Large intestine (tissue), 3 donors: ENCODE measurements at regions not wholly inside any gene's neighbourhood (a gene's known extent, or its start where the extent isn't known, plus 50 kb on each side); places are given as distances from the start of the nearest gene placed in this dataset.
"Not testable (repeated sequence)": the region's sequence is repeated elsewhere in the genome, so short reads cannot be mapped to it uniquely, and the experiment has no call there.

Experiments
- DNase-seq, 2 donors: peaks; one replicate each; pipeline versions ENCODE4 v3.0.0 to v3.0.0-alpha.2; 2013
- H3K27ac ChIP-seq: one replicate; pipeline ENCODE4 v1.5.1; 2013; ENCODE audit warnings: low read length
- H3K27me3 ChIP-seq: 2 replicates; pipeline ENCODE4 v1.6.1; 2013; ENCODE audit warnings: low read length; ENCODE audit not compliant: control insufficient read depth, insufficient read depth
- H3K36me3 ChIP-seq: 2 replicates; pipeline ENCODE4 v1.6.1; 2013; ENCODE audit warnings: low read length; ENCODE audit not compliant: control insufficient read depth, insufficient read depth
- H3K4me1 ChIP-seq: one replicate; pipeline ENCODE4 v1.6.1; 2013; ENCODE audit warnings: low read length; ENCODE audit not compliant: control insufficient read depth, insufficient read depth
- H3K4me3 ChIP-seq: one replicate; pipeline ENCODE4 v1.5.1; 2013; ENCODE audit warnings: low read length
- H3K9me3 ChIP-seq: one replicate; pipeline ENCODE4 v1.6.1; 2013; ENCODE audit warnings: mild to moderate bottlenecking, low read depth, low read length, moderate library complexity; ENCODE audit not compliant: control insufficient read depth
- WGBS: methylation state at CpG from one replicate; pipeline ENCODE4 v1.1.5; 2013; ENCODE audit warnings: low lambda C conversion rate; ENCODE audit not compliant: insufficient coverage; 5-methylcytosine and 5-hydroxymethylcytosine counted together

DNA sequence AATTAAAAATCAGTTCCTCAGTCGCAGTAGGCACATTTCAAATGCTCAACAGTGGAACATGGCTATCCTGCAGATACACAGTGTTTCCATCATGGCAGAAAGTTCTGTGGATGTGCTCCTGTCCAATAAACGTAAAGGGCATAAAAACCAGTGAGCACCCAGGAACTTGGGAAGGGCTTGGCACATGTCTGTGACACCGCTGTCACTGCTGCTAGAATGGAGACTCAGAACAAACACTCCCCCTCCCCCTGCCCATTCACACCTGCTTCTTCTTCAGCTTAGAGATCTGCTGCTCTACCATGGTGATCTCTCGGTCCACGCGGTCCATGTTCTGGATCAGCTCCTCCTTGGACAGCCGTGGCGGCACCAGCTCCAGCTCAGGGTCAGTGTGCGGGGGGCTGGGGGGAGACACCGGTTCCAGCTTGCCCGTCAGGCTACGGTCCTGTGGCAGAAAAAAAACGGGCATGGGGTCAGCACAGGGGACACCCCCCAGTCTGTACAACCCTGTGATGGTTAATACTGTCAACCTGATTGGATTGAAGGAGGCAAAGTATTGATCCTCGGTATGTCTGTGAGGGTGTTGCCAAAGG is 94.6 kb downstream of the NCOR2 start:
- H3K27ac ChIP-seq = no peak overlapping the region
- no CpG with 5 or more reads among the region's 14 CpGs for WGBS
- H3K9me3 ChIP-seq = peaks cover 35% of the 10 kb centered on the region
- H3K27me3 ChIP-seq = no peaks in the 10 kb centered on the region
- no peak for DNase-seq
- H3K36me3 ChIP-seq = peaks cover 86% of the 10 kb centered on the region
- H3K4me1 ChIP-seq = no peaks in the 10 kb centered on the region
- H3K4me3 ChIP-seq = no peak overlapping the region

DNA sequence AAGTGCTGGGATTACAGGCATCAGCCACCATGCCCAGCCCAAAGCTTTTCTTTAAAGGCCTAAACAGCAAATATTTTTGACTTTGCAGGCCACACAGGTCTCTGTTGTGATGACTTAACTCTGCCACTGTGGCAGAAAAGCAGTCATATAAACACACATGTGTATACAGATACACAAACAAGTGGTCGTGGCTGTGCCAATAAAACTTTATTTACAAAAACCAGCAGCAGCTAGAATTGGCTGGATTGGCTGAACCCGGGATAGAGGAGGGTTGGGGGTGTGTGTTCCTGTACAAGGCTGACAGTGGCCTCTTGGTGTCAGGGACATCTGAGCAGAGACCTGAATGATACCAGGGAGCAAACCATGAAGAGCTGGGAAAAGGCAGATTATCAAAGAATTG is 95.6 kb downstream of the NCOR2 start:
- H3K36me3 ChIP-seq = peaks cover 78% of the 10 kb centered on the region
- no peaks in the 10 kb centered on the region for H3K4me1 ChIP-seq
- H3K27me3 ChIP-seq = no peaks in the 10 kb centered on the region
- no peak overlapping the region for H3K4me3 ChIP-seq
- DNase-seq = no peak
- no CpG with 5 or more reads among the region's 2 CpGs for WGBS
- H3K9me3 ChIP-seq = peaks cover 35% of the 10 kb centered on the region
- H3K27ac ChIP-seq = no peak overlapping the region

DNA sequence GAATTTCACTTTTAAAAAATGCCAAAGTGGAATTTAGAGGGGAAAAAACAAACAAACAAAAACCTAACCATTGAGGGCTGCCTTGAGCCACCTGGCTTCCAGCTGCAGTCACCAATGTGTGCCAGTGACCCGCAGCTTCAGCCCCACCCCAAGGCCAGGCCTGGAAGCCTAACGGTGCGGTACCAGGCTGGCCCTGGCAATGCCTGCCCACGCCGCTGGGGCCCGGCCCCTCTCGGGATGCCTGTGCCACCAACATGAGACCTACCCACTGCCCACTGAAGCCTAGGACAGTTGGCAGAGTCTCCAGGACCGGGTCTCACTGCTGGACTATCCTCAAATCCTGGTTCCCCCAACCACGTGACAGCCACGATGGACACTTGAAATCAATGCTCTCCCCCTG is 96.6 kb downstream of the NCOR2 start:
- H3K36me3 ChIP-seq = peaks cover 78% of the 10 kb centered on the region
- no peaks in the 10 kb centered on the region for H3K27me3 ChIP-seq
- H3K9me3 ChIP-seq = peaks cover 40% of the 10 kb centered on the region
- no peak overlapping the region for H3K27ac ChIP-seq
- no peaks in the 10 kb centered on the region for H3K4me1 ChIP-seq
- no peak for DNase-seq
- no peak overlapping the region for H3K4me3 ChIP-seq
- no CpG with 5 or more reads among the region's 10 CpGs for WGBS

DNA sequence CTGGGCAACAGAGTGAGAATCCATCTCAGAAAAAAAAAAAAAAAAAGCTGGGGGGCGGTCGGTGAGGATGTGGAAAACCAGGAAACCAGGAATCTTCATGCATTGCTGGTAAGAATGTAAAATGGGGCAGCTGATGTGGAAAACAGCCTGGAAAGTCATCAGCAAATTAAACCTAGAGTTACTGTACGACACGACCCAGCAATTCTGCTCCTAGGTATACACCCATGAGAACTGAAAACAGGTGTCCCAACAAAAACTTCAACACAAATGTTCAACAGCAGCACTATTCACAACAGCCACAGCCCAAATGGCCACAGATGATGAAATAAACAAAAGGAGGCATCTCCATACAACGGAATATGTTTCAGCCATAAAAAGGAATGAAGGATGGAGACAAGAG is 97.3 kb downstream of the NCOR2 start:
- Histone ChIP-seq H3K4me3 (no peak overlapping the region), H3K9me3 (peaks cover 43% of the 10 kb centered on the region), H3K36me3 (peaks cover 79% of the 10 kb centered on the region), H3K27me3 (no peaks in the 10 kb centered on the region), H3K4me1 (no peaks in the 10 kb centered on the region), H3K27ac (no peak overlapping the region)
- WGBS = 83% methylated on average over 1 of the region's 5 CpGs
- no peak for DNase-seq

DNA sequence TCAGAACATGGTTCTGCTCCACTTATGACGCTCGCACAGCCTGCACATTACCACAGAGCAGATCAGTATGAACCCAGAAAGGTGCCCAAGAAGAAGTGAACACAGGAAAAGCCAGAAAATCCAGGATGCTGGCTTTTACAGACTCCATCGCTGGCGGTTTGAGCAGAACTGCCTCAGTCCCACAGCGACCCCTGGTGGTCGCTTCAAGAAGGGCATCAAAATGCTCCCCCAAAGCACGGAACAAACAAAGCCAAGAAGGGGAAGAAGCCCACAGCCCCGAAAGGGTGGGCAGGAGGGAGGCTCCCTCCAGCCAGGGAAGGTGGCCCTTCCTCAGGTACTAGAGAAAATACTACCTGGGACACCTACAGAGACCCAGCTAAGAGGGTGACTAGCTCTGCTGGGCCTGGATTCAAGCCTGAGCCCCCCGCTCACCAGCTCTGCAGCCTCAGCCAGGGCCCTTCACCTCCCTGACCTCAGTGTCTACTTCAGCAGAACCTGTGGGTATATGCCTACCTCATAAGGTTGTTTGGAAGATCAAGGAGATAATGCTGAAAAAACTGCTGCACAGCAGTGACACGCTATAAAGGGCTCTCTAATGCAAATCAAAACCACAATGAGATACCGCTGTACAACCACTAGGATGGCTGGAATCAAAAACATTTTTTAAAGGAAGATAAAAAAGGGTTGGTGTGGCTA is 98.1 kb downstream of the NCOR2 start:
- Histone ChIP-seq H3K4me1 (no peaks in the 10 kb centered on the region), H3K4me3 (no peak overlapping the region), H3K27me3 (no peaks in the 10 kb centered on the region), H3K27ac (no peak overlapping the region), H3K9me3 (peaks cover 43% of the 10 kb centered on the region), H3K36me3 (peaks cover 80% of the 10 kb centered on the region)
- 100% methylated on average over 1 of the region's 11 CpGs for WGBS
- no peak for DNase-seq

DNA sequence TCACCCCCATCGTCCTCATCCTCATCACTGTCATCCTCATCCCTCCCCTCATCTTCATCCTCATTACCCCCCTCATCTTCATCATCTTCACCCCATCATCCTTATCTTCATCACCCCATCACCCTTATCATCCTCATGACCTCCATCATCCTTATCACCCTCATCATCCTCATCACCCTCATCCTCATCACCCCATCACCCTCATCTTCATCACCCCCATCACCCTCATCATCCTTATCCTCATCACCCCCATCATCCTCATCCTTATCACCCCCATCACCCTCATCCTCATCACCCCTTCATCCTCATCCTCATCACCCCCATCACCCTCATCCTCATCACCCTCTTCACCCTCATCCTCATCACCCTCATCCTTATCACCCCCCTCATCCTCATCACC is 99.9 kb downstream of the NCOR2 start:
- not testable (repeated sequence) for H3K4me1 ChIP-seq, H3K27ac ChIP-seq, DNase-seq, H3K4me3 ChIP-seq, H3K27me3 ChIP-seq
- Histone ChIP-seq H3K9me3 (peaks cover 31% of the 10 kb centered on the region), H3K36me3 (peaks cover 76% of the 10 kb centered on the region)
- no CpG with 5 or more reads among the region's 1 CpG for WGBS

DNA sequence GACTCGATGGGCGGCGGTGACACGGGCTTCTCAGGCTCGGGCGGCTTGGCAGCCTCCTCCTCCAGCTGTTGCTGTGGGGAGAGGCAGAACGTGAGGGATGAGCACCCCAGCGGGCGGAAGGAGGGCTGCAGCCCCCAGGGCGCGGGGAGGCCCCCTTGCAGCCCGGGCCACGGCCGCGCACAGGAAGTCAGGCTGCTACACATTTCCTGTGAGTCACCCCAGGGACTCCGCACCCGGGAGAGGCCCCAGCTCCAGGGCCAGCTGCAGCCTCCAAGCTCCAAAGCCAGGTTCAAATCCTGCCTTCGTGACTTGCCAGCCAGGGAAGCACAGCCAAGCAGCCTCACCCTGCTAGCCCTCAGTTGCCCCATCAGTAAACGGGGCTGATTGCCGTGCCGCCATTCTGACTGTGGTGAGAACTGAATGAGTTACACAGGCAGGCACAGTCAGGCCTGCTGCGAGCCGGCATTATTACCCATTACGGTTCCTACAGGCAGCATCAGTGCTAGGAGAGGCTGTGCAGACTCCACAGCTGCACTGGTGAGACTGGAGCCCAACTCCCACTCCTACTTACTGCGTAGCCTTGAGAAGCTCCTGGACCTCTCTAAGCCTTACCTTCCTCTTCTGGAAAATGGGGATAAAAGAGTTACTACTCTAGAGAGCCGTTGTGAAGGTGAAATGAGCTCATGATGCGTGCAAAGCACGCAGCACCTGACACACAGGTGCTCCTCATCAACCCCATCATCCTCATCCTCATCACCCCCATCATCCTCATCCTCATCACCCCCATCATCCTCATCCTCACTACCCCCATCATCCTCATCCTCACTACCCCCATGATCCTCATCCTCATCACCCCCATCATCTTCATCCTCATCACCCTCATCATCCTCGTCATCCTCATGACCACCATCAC is 100.9 kb downstream of the NCOR2 start:
- no peaks in the 10 kb centered on the region for H3K4me1 ChIP-seq
- DNase-seq = peak in 1 of 2 donors; percentile 31
- H3K36me3 ChIP-seq = peaks cover 68% of the 10 kb centered on the region
- 80% methylated on average over 2 of the region's 29 CpGs for WGBS
- no peak overlapping the region for H3K27ac ChIP-seq
- H3K9me3 ChIP-seq = peaks cover 31% of the 10 kb centered on the region
- no peak overlapping the region for H3K4me3 ChIP-seq
- H3K27me3 ChIP-seq = no peaks in the 10 kb centered on the region

DNA sequence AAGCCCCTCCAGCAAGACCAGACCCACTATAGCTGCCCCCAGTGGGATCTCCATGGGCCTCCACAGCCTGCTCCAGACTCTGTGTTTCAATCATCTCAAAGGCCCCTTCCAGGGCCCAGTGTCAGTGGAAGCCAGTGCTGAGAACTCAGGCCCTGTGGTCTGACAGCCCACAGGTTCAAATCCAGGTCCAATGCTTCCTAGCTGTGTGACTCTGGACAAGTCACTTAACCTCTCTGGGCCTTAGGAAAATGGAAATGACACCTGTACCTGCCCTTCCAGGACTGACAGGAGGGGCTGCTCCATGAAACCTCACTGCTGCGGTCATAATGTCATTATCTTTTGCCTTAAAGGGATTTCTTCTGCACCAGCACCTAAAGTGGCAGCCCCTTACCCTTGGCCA is 101.9 kb downstream of the NCOR2 start:
- Histone ChIP-seq H3K27me3 (no peaks in the 10 kb centered on the region), H3K27ac (no peak overlapping the region), H3K36me3 (peaks cover 66% of the 10 kb centered on the region), H3K4me3 (no peak overlapping the region), H3K4me1 (no peaks in the 10 kb centered on the region), H3K9me3 (peaks cover 24% of the 10 kb centered on the region)
- DNase-seq = no peak
- no CpG with 5 or more reads among the region's 1 CpG for WGBS

DNA sequence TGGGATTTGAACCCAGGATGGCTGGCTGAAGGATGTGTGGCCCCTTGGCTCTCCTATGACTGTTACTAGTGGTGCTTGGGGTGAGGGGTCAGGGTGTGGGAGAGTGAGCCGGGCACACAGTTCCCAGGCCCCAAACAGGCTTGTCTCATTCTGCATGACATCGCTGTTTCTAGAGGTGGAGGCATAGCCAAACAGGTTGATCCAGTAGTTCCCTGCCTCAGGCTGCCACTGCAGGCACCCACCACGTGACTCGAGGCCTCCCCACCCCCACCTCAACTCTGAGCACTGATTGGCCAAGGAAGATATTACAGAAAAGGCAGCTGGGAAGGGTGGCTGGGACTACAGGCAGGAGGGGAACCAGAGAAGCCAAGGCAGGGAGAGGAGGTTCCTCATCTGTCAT is 102.6 kb downstream of the NCOR2 start:
- DNase-seq = no peak
- no peaks in the 10 kb centered on the region for H3K27me3 ChIP-seq
- no peak overlapping the region for H3K27ac ChIP-seq
- peaks cover 20% of the 10 kb centered on the region for H3K9me3 ChIP-seq
- H3K36me3 ChIP-seq = peaks cover 66% of the 10 kb centered on the region
- no CpG with 5 or more reads among the region's 4 CpGs for WGBS
- no peak overlapping the region for H3K4me3 ChIP-seq
- H3K4me1 ChIP-seq = no peaks in the 10 kb centered on the region

DNA sequence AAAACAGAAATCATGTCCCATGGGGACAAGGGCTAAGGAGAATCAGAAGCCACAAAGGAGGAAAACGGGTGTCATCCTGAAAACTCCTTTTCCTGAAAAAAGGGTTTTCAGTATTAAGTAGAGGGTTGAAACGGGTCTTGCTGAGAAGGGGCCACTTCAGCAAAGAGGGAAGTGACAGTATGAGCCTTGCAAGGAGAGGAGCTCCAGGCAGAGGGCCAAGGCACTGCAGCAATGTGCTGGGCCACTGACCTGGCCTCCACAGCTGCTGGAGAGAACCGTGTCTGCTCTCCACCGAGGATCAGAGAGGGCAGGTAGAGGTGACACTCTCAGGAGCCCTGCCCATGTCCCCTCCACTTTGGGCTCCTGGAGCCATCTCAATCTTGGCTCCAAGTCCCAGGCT is 103.3 kb downstream of the NCOR2 start:
- H3K4me3 ChIP-seq = no peak overlapping the region
- H3K4me1 ChIP-seq = no peaks in the 10 kb centered on the region
- 100% methylated on average over 1 of the region's 4 CpGs for WGBS
- peaks cover 12% of the 10 kb centered on the region for H3K9me3 ChIP-seq
- H3K27ac ChIP-seq = no peak overlapping the region
- H3K36me3 ChIP-seq = peaks cover 66% of the 10 kb centered on the region
- no peaks in the 10 kb centered on the region for H3K27me3 ChIP-seq
- no peak for DNase-seq
